ENCODE measurements at regions not wholly inside any gene's neighbourhood (a gene's known extent, or its start where the extent isn't known, plus 50 kb on each side); places are given as distances from the start of the nearest gene placed in this dataset.

DNA sequence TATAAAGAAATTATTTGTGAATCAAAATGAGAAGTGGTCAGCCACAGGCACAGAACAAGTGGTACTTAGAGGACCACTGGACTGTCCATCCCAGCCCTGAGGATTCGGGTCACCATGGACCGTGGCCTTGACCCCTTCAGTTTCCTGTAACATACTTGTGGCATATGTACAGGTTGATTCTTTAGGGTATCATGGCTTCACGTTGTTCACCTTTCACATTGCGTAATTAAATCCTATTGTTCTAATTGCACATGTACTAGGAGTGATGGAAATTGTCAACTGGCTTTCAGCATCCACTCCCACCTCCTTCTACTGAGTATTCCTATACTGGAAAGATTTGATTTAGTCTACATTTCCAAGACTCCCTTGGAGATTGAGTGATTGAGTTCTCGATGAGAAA is 148.3 kb upstream of the GJB5 start:
- no peak for DNase-seq (ENCODE audit: low read depth in 2 of 2)

GRCh38 chr1:34610063-34610462 is 144.8 kb upstream of the GJB5 start:
- DNase-seq (ENCODE audit: low read depth in 2 of 2), result no peak

GRCh38 chr1:34611571-34611970 is 143.3 kb upstream of the GJB5 start:
- DNase-seq (ENCODE audit: low read depth in 2 of 2), result no peak

GRCh38 chr1:34612091-34612827 is 142.6 kb upstream of the GJB5 start:
- no peak for DNase-seq (ENCODE audit: low read depth in 2 of 2)

- no peak for DNase-seq (ENCODE audit: low read depth in 2 of 2)
Measured at GRCh38 chr1:34617321-34618118, 137.3 kb upstream of the GJB5 start.

GRCh38 chr1:34618381-34618780 is 136.5 kb upstream of the GJB5 start:
- no peak for DNase-seq (ENCODE audit: low read depth in 2 of 2)

GRCh38 chr1:34619256-34619655 is 135.6 kb upstream of the GJB5 start:
- DNase-seq (ENCODE audit: low read depth in 2 of 2), result no peak

GRCh38 chr1:34621916-34622315 is 132.9 kb upstream of the GJB5 start:
- no peak for DNase-seq (ENCODE audit: low read depth in 2 of 2)

DNA sequence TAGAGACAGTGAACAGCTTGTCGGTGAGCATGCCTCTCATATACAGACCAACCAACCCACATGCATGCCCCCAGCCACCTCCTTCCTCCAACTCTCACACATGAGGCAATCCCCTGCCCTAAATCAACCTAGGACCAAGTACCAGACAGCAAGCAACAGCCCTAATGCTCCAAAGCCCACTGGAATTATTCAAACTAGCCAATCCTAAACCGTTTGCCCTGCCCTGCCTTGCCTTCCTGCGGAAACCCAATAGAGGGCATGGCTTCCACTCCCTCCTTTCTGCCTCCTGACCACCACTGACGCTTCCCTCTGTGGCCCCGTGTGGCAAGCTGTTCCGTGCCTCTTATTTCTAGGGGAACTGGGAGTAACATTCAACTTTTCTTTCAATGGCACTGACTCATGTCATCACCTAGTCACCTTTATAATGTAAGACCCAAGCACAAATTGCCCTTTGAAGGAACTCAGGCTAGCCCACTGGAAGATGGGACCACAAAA is 129.3 kb upstream of the GJB5 start:
- DNase-seq (ENCODE audit: low read depth in 2 of 2), result no peak

- no peak for DNase-seq (ENCODE audit: low read depth in 2 of 2)
Measured at GRCh38 chr1:34627465-34628240, 127.2 kb upstream of the GJB5 start.

DNA sequence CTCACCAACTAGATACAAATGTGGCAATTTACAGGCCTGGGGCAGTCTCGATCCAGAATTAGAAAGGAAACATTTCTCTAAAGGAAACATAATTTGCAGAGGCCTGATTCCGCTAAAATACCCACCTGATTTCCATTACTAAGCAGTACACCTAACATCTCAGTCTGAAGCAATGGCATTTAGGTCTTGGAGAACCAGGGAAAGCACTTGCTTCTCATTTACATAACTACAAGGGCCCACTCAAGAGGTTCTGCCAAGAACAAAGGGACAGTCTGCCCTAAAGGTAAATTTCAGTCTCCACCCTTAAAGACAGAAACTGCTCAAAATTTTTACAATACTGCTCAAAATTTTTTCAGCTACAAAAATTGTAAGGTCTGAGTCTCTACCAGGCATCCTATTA is 123.7 kb upstream of the GJB5 start:
- DNase-seq (ENCODE audit: low read depth in 2 of 2), result no peak

GRCh38 chr1:34639701-34640100 is 115.1 kb upstream of the GJB5 start:
- no peak for DNase-seq (ENCODE audit: low read depth in 2 of 2)

GRCh38 chr1:34640654-34641401 is 114.0 kb upstream of the GJB5 start:
- no peak for DNase-seq (ENCODE audit: low read depth in 2 of 2)

GRCh38 chr1:34642679-34643078 is 112.2 kb upstream of the GJB5 start:
- DNase-seq (ENCODE audit: low read depth in 2 of 2), result no peak

- DNase-seq (ENCODE audit: low read depth in 2 of 2), result no peak
Measured at GRCh38 chr1:34645109-34645688, 109.6 kb upstream of the GJB5 start.

DNA sequence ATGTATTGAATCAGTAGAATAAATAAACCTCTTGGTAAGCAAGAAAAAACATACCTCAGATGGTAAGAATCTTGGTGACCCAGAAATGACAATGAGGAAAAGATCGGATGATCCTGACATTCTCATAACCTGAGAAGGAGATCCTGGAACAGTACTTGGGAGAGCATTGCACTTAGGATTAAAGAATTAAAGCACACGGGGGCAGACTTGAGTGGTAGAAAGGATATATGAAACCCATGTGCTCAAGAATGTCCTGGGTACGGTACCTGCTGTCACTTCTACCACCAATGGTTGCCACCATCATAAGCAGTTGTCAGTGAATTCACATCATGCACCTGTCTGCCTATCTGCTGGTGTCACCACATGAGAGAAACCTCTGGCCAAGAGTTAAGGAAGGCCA is 108.9 kb upstream of the GJB5 start:
- DNase-seq (ENCODE audit: low read depth in 2 of 2), result no peak

GRCh38 chr1:34648501-34648900 is 106.3 kb upstream of the GJB5 start:
- no peak for DNase-seq (ENCODE audit: low read depth in 2 of 2)

DNA sequence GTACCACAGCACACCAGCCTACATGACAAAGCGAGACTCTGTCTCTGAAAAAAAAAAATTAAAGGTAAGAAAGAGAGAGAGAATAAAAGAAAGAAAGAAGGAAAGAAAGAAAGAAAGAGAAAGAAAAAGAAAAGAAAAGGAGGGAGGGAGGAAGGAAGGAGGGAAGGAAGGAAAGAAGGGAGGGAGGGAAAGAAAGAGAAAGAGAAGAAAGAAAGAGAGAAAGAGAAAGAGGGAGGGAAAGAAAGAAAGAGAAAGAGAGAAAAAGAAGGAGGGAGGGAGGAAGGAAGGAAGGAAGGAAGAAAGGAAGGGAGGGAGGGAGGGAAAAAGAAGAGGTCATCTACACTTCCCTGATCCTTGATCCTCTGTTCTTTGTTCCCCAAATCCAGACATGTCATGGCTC is 104.8 kb upstream of the GJB5 start:
- DNase-seq (ENCODE audit: low read depth in 2 of 2), result no peak

DNA sequence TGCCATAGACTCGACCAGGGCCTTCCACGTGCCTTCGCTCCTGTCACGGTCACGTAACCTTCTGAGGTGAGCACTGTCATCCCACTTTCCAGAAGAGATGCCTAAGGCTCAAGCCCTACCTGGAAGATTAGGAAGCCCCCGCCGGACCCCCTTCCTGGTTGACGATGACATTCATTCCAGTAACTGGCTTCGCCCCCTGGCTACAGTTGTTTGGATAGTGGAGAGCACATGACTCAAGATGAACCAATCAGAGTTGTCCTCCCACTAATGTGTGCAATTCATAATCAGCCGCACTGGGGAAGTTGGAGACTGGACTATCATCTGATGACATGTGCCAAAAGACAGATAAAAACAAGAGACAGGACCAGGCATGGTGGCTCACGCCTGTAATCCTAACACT is 104.0 kb upstream of the GJB5 start:
- no peak for DNase-seq (ENCODE audit: low read depth in 2 of 2)

- DNase-seq (ENCODE audit: low read depth in 2 of 2), result no peak
Measured at GRCh38 chr1:34653110-34653509, 101.7 kb upstream of the GJB5 start.

GRCh38 chr1:34655206-34655874 is 99.5 kb upstream of the GJB5 start:
- no peak for DNase-seq (ENCODE audit: low read depth in 2 of 2)
